ENCODE measurements at regions not wholly inside any gene's neighbourhood (a gene's known extent, or its start where the extent isn't known, plus 50 kb on each side); places are given as distances from the start of the nearest gene placed in this dataset.

DNA sequence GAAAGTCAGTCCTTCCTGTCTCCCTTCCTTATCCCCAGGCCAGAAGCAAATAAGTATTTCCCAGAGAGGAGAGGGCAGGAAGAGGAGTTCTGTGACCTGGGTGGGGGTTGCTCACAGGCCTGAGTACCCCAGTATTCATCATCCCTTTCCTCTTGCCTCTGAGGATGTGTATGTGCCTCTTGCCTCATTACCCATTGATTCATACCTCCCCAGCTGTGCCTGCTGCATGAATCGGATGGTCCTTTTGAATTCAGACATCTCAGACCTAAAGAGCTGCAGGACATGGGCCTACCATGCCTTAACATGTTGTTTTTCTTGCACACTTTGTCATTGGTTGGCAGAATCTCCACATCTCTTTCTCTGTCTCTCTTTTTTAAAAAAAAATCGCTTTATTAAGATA lies 112.8 kb upstream of the SHB start:
- no peak overlapping the region for H3K4me3 Mint-ChIP-seq
- H3K36me3 Mint-ChIP-seq = no peaks in the 10 kb centered on the region
- peaks cover 9% of the 10 kb centered on the region for H3K9me3 Mint-ChIP-seq
- no peak overlapping the region for H3K27ac Mint-ChIP-seq
- DNase-seq (ENCODE audit: extremely low spot score, unreplicated experiment) = no peak
- H3K27me3 Mint-ChIP-seq = no peaks in the 10 kb centered on the region
- TF ChIP-seq, protein P1, sequence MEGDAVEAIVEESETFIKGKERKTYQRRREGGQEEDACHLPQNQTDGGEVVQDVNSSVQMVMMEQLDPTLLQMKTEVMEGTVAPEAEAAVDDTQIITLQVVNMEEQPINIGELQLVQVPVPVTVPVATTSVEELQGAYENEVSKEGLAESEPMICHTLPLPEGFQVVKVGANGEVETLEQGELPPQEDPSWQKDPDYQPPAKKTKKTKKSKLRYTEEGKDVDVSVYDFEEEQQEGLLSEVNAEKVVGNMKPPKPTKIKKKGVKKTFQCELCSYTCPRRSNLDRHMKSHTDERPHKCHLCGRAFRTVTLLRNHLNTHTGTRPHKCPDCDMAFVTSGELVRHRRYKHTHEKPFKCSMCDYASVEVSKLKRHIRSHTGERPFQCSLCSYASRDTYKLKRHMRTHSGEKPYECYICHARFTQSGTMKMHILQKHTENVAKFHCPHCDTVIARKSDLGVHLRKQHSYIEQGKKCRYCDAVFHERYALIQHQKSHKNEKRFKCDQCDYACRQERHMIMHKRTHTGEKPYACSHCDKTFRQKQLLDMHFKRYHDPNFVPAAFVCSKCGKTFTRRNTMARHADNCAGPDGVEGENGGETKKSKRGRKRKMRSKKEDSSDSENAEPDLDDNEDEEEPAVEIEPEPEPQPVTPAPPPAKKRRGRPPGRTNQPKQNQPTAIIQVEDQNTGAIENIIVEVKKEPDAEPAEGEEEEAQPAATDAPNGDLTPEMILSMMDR (conservative IDR thresholded peaks at IDR 0.05) = no peak
- peaks cover 33% of the 10 kb centered on the region for H3K4me1 Mint-ChIP-seq (ENCODE audit: unreplicated experiment)

DNA sequence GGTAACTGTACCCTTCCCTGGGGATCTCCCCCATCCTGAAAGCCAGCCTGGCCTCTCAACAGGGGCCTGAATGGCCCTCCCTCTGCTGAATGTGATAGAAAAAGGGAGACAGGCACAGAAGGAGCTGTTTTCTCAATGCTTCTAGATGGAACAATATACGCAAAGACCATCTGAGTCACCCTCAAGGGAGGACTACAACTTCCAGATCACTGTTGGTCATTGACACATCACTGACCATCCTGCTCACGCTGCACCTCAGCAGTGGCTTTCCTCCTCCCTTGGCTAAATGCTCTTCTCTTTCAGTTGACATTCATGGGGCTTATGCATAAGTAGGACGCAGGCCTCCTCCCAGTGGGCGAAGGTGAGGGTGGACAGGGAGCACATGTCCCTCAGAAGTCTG lies 112.2 kb upstream of the SHB start:
- Mint-ChIP-seq H3K4me3 (no peak overlapping the region), H3K36me3 (no peaks in the 10 kb centered on the region), H3K4me1 (ENCODE audit: unreplicated experiment) (peaks cover 29% of the 10 kb centered on the region), H3K27me3 (no peaks in the 10 kb centered on the region), H3K27ac (no peak overlapping the region), H3K9me3 (peaks cover 9% of the 10 kb centered on the region)
- DNase-seq (ENCODE audit: extremely low spot score, unreplicated experiment) = no peak
- TF ChIP-seq, protein P1 (conservative IDR thresholded peaks at IDR 0.05) = no peak

DNA sequence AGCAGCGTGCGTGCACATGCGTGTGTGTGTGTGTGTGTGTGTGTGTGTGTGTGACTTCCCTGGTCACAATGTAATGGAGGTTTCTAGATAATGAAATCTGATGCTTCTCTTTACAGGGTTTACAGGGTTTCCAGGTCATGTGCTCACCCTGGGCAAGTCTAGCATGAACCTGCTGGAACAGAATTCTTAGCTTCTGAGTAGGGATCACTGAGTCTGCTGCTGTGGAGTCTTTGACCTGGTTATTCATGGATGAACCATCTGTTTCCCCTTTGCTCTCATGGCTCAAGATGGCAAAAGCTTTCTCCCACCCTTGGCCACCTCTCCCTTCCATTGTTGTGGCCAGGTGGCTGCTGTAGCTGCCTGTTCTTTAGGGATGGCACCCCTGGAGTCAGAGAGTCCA lies 111.6 kb upstream of the SHB start:
- H3K9me3 Mint-ChIP-seq = peaks cover 9% of the 10 kb centered on the region
- no peak for DNase-seq (ENCODE audit: extremely low spot score, unreplicated experiment)
- TF ChIP-seq, protein P1 (conservative IDR thresholded peaks at IDR 0.05) = no peak
- peaks cover 25% of the 10 kb centered on the region for H3K4me1 Mint-ChIP-seq (ENCODE audit: unreplicated experiment)
- H3K36me3 Mint-ChIP-seq = no peaks in the 10 kb centered on the region
- no peak overlapping the region for H3K4me3 Mint-ChIP-seq
- H3K27ac Mint-ChIP-seq = no peak overlapping the region
- no peaks in the 10 kb centered on the region for H3K27me3 Mint-ChIP-seq

DNA sequence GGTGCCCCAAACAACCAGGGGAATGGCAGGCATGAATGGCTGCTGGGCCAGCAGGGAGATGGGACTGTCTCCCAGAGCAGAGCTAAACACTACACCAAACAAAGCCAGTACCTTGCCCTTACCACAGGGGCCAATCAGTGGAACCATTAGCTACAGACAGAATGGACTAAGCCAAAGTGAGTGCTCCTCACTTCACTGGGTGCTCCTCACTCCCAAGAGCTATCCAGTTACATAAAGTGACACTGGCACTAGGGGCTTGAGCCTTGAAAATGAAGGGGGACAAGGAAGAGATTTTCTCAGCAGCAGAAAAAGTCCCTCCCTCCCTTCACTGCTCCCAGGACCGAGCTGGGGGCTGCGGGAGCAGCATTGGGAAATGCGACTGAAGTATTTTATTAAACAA lies 110.9 kb upstream of the SHB start:
- H3K27me3 Mint-ChIP-seq = no peaks in the 10 kb centered on the region
- H3K4me1 Mint-ChIP-seq (ENCODE audit: unreplicated experiment) = peaks cover 25% of the 10 kb centered on the region
- H3K4me3 Mint-ChIP-seq = no peak overlapping the region
- no peak for DNase-seq (ENCODE audit: extremely low spot score, unreplicated experiment)
- no peak overlapping the region for H3K27ac Mint-ChIP-seq
- H3K9me3 Mint-ChIP-seq = peaks cover 12% of the 10 kb centered on the region
- no peaks in the 10 kb centered on the region for H3K36me3 Mint-ChIP-seq
- TF ChIP-seq, protein P1 (conservative IDR thresholded peaks at IDR 0.05) = no peak

DNA sequence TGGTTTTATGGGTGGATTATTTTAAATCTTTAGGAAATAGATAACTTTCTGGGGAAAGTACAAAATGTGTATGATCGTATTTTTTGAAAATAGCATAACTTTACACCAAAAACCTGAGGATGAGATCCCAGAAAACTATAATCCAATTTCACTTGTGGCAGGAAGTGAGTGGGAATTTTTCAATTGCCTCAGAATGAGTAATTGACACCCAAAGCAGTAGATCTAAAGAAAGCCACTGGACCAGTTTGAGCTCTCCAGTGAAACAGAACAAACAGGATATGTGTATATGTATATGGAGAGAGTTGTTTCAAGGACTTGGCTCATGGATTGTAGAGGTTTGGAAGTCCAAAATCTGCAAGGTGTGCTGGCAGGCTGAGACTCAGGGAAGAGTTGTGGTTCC lies 109.2 kb upstream of the SHB start:
- TF ChIP-seq, protein P1 (conservative IDR thresholded peaks at IDR 0.05) = no peak
- Mint-ChIP-seq H3K27ac (no peak overlapping the region), H3K4me1 (ENCODE audit: unreplicated experiment) (peaks cover 22% of the 10 kb centered on the region), H3K27me3 (no peaks in the 10 kb centered on the region), H3K36me3 (no peaks in the 10 kb centered on the region), H3K9me3 (peaks cover 10% of the 10 kb centered on the region), H3K4me3 (no peak overlapping the region)
- DNase-seq (ENCODE audit: extremely low spot score, unreplicated experiment) = no peak

DNA sequence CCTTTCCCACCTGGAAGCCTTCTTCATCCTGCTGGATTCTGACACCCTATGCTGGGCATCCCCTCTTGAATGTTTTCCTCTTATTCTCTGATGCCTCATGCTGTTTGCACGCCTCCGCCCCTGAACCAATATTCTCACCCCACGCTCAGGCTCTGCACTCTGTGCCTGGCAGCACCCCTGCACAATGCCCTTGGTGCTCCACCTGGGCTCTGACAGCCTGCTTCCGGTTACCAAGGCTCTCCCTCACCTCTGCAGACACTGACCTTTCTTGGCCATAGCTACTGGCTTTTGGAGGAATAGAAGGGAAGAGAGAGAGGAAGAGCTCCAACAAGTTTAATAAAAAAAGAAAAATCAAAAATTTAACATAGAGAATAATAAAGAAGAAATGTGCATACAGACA lies 108.7 kb upstream of the SHB start:
- Mint-ChIP-seq H3K27ac (no peak overlapping the region), H3K4me3 (no peak overlapping the region), H3K36me3 (no peaks in the 10 kb centered on the region), H3K27me3 (no peaks in the 10 kb centered on the region), H3K4me1 (ENCODE audit: unreplicated experiment) (peaks cover 19% of the 10 kb centered on the region), H3K9me3 (peaks cover 10% of the 10 kb centered on the region)
- DNase-seq (ENCODE audit: extremely low spot score, unreplicated experiment) = no peak
- TF ChIP-seq, protein P1 (conservative IDR thresholded peaks at IDR 0.05) = no peak

Measured in type B pancreatic cell (in vitro differentiated cells).